ENCODE measurements at regions not wholly inside any gene's neighbourhood (a gene's known extent, or its start where the extent isn't known, plus 50 kb on each side); places are given as distances from the start of the nearest gene placed in this dataset.

DNA sequence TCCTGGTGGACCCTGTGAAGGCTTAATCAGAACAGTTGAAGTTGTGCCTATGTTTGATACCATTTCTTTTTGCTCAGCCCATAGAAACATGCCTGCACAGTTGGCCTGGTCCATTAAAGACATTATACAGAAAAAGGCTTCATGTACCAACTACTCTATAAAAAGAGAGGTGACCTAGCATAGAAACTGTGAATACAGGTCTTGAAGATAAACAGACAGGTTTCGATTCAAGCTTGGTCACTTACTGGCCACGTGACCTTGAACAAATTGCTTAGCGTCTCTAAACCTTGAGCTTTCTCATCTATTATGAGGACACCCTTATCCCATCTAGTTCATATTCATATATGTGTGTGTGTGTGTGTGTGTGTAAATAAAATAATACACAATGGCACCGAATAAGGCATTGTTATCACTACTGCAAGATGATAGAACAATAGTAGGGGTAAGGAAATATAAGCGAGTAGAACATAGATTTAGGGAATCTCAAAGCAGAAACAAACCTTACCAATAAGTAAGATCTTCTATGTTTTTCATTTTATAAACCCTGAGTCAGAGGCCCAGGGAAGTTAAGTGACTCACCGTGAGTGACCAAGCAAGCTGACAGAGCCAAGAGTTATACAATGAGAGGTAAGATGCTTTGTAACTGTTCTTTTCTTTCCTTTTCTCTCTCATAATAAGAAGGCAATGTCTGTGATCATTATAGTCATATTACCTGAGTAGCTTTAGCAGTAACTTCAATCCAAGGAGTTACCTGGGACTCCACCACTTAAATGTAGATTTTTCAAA lies 476.8 kb upstream of the DEPDC1 start:
- H3K4me3 Mint-ChIP-seq = no peak overlapping the region

DNA sequence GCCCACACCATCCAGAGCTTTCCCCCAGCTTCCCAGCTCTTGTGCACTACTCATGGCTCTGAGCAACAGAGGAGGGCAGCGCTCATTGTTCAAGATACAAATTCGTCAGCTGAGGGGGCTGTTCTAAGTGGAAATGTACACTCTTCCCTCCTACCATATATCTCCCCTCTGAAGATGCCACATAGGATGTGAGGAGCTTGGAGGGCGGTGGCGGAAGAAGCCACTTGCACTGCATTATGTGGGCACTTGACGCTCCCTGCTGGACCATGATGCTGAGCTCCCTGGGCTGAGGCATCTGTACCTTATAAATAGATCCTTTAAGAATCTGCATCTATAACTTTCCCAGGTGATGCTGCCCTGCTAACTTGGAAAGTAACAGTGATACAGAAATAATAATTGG lies 477.6 kb upstream of the DEPDC1 start:
- Mint-ChIP-seq H3K9me3 (no peaks in the 10 kb centered on the region), H3K27ac (no peak overlapping the region), H3K27me3 (ENCODE audit: low read depth) (no peaks in the 10 kb centered on the region), H3K36me3 (no peaks in the 10 kb centered on the region), H3K4me3 (no peak overlapping the region), H3K4me1 (peaks cover 11% of the 10 kb centered on the region)
- TF ChIP-seq, protein P1, sequence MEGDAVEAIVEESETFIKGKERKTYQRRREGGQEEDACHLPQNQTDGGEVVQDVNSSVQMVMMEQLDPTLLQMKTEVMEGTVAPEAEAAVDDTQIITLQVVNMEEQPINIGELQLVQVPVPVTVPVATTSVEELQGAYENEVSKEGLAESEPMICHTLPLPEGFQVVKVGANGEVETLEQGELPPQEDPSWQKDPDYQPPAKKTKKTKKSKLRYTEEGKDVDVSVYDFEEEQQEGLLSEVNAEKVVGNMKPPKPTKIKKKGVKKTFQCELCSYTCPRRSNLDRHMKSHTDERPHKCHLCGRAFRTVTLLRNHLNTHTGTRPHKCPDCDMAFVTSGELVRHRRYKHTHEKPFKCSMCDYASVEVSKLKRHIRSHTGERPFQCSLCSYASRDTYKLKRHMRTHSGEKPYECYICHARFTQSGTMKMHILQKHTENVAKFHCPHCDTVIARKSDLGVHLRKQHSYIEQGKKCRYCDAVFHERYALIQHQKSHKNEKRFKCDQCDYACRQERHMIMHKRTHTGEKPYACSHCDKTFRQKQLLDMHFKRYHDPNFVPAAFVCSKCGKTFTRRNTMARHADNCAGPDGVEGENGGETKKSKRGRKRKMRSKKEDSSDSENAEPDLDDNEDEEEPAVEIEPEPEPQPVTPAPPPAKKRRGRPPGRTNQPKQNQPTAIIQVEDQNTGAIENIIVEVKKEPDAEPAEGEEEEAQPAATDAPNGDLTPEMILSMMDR (IDR thresholded peaks at IDR 0.05; ENCODE audit: unreplicated experiment) = no peak
- DNase-seq (ENCODE audit: low spot score in 2 of 2, unreplicated experiment in 2 of 2) = no peak

More for the DNA sequence above, 476.8 kb upstream of the DEPDC1 start:
- Mint-ChIP-seq H3K27me3 (ENCODE audit: low read depth) (no peaks in the 10 kb centered on the region), H3K36me3 (no peaks in the 10 kb centered on the region), H3K27ac (peak overlapping the region; percentile 30), H3K4me1 (peaks cover 11% of the 10 kb centered on the region), H3K9me3 (no peaks in the 10 kb centered on the region)
- no peak for DNase-seq (ENCODE audit: low spot score in 2 of 2, unreplicated experiment in 2 of 2)
- TF ChIP-seq, protein P1 (IDR thresholded peaks at IDR 0.05; ENCODE audit: unreplicated experiment) = no peak

DNA sequence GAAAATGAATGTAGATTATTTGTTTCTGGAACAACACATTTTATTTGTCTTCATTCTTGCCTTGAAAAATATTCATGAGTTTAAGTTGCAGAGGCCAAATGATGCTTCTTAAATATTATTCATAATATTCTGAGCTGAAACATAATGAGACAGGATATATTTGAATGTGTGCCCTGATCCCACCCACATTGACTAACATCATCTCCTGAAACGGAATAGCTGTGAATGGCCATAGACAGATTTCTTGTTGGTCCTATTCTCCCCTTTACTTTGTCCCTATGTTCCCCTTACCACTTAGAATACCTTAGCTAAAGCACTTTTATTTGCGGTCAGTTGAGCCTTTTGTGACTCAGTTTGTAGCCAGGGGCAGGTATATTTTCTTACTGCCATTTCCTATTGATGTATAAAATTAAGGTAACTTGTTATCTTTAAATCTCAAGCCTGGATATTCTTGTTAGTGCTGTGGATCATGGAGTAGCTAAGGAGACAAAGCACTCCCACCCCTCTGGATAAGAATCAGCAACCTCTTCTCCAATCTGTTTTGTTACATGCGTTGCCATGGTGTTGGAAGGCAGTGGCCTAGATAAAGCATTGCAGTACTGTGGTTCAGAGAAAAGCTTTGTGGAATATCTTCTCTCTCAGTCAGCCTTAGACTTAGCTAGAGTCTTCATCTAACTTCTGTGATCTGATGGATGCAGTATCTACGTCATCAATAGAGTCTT lies 478.5 kb upstream of the DEPDC1 start:
- Mint-ChIP-seq H3K27ac (no peak overlapping the region), H3K27me3 (ENCODE audit: low read depth) (no peaks in the 10 kb centered on the region), H3K36me3 (no peaks in the 10 kb centered on the region), H3K4me1 (peaks cover 11% of the 10 kb centered on the region), H3K4me3 (no peak overlapping the region), H3K9me3 (no peaks in the 10 kb centered on the region)
- DNase-seq (ENCODE audit: low spot score in 2 of 2, unreplicated experiment in 2 of 2) = no peak
- TF ChIP-seq, protein P1 (IDR thresholded peaks at IDR 0.05; ENCODE audit: unreplicated experiment) = no peak

DNA sequence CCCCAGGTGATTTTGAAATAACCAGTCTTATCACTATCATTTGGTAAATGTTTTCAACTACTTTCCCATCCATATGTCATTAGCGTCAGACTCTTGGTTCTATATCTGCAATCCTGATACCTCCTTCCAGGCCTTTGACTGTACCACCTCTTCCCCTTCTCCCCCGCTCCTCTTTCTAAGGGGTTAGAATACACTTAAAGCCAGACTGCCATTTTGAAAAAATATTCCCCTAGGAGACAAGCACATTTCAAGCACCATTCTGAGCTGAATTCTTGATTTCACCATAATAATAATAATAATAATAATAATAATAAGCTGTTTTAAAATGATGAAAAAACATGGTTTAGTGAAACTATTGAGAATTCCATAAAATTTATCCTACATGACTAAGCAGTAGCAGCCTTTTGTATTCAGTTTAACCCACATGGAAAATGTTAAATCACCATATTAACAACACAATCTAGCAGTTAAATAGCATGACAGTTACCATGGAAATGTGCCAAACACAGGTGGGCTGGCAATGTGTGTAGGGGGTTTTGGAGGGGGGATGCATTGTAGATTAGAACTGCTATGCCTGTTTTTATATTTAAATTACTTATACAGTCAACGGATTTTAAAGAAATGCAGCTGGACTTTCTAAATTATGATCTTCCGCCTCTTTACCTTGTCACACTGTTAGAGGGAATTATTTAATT lies 480.2 kb upstream of the DEPDC1 start:
- Mint-ChIP-seq H3K27ac (no peak overlapping the region), H3K4me1 (peaks cover 11% of the 10 kb centered on the region), H3K36me3 (no peaks in the 10 kb centered on the region), H3K4me3 (no peak overlapping the region), H3K9me3 (no peaks in the 10 kb centered on the region), H3K27me3 (ENCODE audit: low read depth) (no peaks in the 10 kb centered on the region)
- no peak for DNase-seq (ENCODE audit: low spot score in 2 of 2, unreplicated experiment in 2 of 2)
- TF ChIP-seq, protein P1 (IDR thresholded peaks at IDR 0.05; ENCODE audit: unreplicated experiment) = no peak

DNA sequence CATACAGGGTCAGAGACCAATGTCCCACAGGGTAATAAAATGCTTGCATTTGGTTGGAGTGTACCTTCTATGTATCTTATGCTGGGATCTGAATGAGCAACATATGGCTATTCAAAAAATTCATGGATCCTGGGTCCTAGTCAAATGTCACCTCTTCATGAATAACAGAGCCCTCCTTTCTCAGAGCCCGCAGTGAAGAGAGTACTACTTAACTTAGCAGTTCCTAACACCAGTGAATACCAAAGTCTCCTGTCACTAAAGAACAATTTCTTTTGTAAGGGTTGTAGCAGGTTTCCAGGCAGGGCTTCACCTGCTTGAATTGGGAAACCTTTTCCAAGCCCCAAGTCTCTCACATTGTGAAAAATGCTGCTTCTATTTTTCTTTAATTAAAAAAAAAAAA lies 483.0 kb upstream of the DEPDC1 start:
- no peak overlapping the region for H3K27ac Mint-ChIP-seq
- no peaks in the 10 kb centered on the region for H3K27me3 Mint-ChIP-seq (ENCODE audit: low read depth)
- peaks cover 11% of the 10 kb centered on the region for H3K4me1 Mint-ChIP-seq
- H3K36me3 Mint-ChIP-seq = no peaks in the 10 kb centered on the region
- no peak for DNase-seq (ENCODE audit: low spot score in 2 of 2, unreplicated experiment in 2 of 2)
- H3K4me3 Mint-ChIP-seq = no peak overlapping the region
- TF ChIP-seq, protein P1 (IDR thresholded peaks at IDR 0.05; ENCODE audit: unreplicated experiment) = no peak
- H3K9me3 Mint-ChIP-seq = no peaks in the 10 kb centered on the region

Data from mesothelial cell of epicardium (in vitro differentiated cells).